ENCODE measurements at regions not wholly inside any gene's neighbourhood (a gene's known extent, or its start where the extent isn't known, plus 50 kb on each side); places are given as distances from the start of the nearest gene placed in this dataset.

DNA sequence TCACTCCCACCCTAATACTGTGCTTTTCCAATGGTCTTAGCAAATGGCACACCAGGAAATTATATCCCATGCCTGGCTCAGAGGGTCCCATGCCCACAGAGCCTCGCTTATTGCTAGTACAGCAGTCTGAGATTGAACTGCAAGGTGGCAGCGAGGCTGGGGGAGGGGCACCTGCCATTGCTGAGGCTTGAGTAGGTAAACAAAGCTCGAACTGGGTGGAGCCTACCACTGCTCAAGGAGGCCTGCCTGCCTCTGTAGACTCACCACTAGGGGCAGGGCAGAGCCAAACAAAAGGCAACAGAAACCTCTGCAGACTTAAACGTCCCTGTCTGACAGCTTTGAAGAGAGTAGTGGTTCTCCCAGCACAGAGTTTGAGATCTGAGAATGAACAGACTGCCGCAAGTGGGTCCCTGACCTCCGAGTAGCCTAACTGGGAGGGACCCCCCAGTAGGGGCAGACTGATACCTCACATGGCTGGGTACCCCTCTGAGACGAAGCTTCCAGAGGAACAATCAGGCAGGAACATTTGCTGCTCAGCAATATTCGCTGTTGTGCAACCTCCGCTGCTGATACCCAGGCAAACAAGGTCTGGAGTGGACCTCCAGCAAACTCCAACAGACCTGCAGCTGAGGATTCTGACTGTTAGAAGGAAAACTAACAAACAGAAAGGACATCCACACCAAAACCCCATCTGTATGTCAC lies 150.7 kb upstream of the FOXA2 start:
- DNase-seq = peak in 1 of 56 donors; percentile 3

DNA sequence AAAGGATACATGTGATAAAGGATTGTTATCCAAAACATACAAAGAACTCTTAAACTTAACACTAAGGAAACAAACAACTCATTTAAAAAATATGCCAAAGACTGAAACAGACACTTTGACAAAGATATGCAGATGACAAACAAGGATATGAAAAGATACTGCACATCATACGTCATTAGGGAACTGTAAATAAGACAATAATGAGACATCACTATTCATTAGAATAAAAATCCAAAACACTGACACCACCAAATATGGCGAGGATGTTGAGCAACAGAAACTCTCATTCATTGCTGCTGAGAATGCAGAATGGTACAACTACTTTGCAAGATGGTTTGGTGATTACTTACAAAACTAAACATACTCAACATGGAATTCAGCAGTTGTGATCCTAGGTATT lies 156.5 kb upstream of the FOXA2 start:
- DNase-seq = no peak

DNA sequence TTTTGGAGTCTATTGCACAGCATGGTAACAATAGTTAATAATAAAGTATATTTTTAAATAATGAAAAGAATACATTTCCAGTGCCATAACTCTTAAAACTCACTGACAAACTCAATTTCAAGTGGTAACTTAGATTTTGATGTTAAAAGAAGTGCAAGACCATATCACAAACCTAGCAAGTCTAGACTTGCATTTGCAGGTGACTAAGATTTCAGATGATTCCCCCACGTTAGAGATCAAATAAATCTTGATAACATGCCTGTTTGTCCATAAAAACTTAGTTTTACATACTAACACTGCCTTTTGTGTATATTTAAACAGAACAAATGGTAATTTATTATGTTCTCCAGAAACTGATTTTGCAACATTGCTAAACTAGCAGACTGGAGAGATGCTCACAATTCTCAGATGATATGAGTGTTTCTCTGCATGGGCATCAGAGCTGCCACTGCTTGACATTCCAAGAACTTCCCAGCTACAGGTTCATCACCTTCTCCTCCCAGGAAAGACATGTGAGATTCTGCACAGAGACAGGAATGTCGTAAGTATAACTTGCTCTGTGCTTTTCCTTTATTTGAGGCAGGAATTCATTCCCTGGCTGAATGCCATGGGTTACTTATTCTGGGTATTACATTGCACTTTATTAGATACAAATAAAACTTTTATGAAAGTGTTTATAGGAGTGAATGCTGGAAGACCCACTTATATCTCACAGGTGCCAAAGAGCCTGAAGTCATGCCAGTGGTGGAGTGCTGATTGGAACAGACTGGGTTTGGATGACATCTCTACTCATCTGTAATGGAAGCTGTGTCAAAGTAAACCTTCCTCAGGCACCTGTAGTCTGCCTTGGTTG lies 160.2 kb upstream of the FOXA2 start:
- no peak for DNase-seq

DNA sequence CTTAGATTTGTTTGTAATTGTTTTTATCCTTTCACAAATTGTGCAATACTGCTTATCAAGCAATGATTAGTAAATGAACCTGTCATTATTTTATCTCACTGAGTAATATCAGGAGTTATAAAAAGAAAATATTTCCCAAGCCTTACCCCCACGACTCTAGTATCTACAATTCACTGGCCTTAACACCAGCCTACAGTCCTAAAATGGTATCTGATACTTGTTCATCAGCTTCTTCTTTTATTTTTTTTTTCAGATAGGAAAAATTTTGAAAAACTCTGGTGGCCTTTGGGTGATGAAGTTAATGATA lies 160.8 kb upstream of the FOXA2 start:
- DNase-seq = no peak

DNA sequence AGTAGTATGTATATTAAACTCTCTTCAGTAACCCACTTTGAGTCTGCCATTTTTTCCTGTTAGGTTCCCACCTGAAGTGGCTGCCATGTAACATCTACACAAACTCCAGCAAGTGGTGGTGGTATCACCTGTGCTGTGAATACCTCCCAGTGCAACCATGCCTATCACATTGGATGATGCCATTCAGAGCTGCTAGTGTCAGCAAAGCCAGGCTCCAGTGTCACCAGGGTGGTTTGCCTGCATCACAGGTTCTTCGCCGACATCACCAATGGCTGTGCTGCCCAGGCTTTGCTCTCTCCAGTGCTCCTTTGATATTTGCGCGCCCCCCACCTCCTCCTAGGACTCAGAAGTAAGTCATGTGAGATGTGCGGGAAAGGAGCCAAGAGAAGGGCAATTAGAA lies 162.6 kb upstream of the FOXA2 start:
- no peak for DNase-seq

DNA sequence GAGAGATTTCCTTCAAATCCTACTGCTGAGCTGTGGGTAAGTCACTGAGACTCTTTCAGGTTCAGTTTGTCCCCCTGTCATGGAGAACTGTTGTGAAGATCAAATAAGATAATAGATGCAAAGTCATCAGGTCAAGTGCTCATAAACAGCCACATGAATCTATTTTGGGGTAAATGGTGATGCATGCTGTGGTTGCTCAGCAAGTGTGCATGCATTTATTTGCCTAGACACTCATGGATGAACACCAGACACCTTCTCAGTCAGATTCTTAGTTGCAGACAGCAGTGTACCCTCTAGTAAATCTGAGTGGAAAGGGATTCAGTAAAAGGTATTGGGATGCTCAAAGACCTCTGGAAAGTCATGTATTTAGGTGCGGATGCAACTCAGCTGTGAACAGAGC lies 168.0 kb upstream of the FOXA2 start:
- DNase-seq = no peak

DNA sequence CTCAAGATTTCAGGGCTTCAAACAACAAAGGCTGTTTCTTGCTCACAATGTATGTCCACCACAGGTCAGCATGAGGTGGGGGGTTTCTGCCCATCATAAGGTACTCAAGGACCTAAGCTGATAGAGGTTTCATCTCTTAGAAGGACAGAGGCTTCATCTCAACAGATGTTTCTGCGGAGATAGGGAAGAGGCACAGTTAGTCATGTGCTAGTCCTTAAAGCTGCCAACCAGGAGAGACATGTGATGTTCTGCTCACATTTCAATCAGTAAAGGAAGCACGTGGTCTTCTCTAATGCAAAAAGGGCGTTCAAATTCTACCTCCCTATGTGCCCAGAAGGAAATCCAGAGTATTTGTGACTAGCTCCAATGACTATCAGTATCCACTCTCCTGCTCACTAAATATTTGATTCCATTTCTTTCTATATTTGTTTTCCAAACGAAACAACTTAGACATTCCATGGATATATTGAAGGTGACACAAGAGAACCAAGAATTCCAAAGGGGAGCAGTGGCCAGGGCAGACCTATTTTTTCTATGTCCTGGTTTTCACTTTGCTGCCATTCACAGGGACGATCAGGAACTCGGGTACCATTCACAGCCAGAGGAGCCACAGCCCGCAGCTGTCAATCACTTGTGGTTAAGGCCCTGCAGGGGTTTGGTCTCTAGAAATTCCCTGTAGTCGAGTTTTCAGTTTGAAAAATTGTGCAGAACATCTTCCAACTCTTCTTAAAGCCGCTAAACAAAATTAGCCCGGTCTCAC lies 173.2 kb upstream of the FOXA2 start:
- DNase-seq = no peak

DNA sequence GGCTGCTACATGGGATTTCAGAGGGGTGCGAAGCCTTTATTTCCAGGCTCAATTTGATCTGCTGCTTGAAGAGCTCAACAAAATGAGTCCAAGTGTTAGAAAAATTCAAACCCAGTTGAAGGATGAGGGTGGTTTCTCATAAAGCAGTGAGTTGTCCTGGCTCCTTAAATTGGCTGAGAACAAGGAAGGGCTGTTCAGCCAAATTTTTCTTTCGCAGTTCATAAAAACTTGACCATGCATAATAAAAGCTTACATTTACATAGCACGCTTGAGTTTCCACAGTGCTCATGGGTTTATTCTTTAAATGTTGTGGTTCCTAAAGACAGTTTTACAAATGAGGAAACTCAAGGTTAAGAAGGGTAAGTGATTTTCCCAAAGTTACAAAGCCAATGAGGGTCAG lies 174.4 kb upstream of the FOXA2 start:
- DNase-seq = no peak

DNA sequence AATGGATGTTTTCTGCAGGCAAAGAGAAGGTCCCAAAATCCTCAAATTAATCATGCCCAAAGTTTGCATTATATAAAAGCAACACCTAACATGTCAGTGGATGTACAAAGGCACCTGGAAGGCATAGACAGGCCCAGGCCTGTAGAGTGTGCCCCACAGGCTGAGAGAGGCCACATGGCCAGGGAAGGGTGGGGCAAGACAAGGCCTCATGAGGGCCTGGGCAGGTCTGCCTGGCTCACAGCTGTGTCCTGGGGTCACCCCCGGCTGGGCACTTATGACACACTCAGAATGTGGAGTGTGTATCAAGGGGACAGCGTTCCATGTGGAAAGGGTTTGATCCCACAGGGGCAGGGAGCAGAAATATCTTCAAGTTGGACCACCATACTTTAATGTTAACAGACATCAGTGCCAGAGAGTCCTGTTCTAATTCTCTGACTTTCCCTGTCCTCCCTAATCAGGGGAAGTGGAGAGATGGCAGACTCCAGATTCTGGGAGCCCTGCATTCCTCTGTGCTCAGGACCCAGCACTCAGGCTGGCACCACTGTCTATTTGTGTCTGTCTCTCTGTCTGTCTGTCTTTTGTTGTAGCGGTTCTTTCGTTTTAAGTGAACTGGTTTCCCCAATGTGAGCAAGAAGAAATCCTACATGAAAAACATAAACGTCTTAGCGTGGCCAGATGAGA lies 178.3 kb upstream of the FOXA2 start:
- no peak for DNase-seq

DNA sequence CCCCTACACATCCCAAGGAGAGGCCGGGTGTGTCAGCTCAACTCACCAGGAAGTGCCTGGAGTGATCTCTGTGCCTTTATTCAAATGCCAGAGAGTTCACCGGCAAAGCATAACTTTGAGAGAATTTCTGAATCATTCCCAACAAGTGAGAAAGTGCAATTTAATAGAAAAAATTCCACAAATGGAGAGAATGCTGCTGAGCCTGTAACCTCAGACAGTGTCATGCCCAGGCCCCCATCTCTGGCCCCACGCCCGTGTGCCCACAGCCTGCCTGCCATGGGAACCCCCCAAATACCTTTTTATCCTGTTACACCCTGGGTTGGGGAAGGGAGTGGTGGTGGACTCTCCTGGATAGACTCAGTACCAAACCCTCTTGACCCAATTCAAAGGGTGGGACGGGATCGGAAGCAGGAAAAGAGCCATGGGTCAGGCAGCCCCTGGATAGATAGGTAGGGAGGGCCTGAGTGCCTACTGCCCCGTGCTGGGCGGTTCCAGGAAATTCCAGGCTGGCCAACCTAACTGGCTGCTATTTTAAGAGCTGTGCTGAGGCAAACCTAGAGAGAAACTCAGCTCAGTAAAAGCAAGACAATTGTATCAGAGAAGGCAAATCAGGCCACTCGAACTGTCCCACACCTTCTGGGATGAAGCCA lies 179.0 kb upstream of the FOXA2 start:
- no peak for DNase-seq

DNA sequence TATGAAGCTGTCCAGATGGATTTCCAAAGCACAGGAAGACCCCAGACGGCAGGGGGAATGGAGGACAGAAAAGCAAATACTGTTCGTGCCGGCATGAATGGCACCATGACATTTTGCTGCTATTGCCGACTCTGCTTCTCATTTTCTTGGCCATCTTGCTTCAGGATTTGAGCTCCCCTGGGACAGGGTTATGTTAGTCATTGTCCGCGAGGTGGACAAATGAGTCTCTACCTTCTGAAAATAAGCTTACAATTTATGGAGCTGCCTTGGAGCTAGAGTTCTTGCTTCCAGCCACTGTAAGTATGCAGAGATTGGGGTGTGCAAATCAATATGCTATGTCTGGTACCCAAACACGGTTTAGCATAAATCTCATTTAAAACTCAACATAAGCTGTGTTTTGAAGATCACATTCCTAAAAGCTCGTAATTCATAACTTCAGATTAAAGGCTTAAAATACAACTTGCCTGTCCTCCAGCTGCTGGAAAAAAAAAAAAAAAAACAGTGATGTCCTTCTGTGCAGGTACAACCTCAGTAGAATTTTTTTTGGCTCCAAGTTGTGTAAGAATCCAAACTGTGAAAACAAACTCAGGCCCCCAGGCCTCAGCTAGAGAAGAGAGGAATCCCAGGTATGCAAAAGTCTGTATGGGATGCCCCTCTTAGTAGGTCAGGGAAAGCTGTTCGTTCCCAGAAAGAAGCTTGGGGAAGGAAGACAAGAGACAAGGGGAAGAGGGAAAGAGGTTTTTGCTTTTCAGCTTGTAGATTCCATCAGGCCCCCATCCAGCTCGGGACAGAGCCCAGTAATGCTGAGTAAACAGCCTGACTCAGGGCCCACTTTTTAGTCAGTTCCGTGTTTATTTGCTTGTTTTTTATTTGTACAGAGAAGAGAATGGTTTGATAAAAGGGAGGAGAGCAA lies 184.2 kb upstream of the FOXA2 start:
- no peak for DNase-seq

DNA sequence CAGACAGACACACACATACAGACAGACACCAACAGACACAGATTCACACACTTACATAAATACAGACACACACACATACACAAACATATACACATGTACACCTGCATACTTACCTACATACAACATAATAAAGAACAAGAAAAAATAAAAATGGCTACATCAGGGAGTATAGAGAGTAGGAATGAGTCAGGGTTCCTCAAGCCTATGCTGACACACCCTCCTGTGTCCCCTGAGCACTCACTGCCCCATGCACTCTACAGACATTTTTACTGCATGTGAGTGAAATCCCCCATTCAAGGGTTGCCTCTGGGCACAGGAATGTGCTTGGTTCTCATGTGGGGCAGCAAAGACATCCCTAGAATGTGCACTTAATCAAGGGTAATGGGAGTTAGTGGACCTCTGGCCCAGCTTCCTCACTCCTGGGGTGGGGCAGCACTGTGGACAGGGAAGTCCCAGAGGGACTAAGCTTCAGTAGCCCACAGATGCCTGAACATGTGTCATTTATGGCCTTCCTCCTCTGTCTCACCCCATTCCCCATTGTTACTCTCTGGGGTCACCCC lies 185.9 kb upstream of the FOXA2 start:
- DNase-seq = no peak

DNA sequence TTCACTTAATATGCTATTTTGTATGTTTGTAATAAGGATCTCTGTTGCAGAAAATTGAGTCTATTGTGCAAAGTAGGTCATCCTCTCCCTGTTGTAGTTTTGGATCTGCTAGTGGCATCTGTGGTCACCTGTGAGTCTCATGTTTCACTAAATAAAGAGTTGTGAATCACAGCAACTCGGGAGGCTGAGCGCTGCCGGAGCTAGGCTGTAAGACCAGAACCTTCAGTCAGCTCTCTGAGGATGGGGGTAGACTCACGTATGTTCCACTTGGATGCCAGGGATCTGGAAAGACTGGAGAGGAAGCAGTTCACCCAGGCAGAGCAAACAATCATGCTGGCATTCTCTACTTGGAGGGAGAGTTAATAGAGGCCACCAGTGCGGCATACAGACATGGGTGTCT lies 187.3 kb upstream of the FOXA2 start:
- no peak for DNase-seq

DNA sequence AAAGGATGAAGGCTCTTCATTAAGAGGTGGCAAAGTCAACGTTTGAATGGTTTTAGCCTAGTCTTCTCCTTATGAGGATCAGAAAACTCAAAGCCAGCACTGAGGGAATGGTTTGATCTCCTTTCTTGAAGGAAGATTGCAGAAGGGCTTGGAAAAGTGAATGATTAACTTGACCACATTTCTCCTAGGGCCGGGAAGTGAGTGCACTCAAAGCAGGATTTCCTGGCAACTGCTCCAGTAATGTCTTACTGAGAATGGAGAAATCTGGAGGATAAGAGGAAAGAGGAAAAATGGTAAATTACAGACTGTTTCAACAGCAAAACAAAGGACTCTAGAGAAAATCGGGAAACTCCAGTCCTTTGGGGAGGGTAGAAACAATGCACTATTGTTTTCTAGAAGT lies 189.0 kb upstream of the FOXA2 start:
- no peak for DNase-seq

DNA sequence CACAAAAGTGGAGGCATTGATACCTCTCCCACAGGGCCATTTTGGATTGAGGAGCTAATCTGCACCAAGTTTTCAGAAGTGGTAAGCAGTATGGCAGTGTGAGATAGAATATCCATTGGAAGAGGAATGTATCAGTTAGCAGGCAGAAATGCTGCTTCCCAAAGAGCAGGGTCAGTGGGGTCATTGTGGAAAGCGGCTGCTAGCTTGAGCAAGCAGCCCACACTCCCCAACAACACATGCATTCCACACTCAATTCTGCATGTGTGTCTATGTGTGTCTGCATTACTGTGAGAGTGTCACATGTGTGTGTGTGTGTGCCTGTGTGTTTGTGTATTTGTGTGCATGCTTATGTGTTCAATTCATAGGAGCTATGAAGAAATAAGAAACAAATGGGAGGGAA lies 190.9 kb upstream of the FOXA2 start:
- DNase-seq = no peak

DNA sequence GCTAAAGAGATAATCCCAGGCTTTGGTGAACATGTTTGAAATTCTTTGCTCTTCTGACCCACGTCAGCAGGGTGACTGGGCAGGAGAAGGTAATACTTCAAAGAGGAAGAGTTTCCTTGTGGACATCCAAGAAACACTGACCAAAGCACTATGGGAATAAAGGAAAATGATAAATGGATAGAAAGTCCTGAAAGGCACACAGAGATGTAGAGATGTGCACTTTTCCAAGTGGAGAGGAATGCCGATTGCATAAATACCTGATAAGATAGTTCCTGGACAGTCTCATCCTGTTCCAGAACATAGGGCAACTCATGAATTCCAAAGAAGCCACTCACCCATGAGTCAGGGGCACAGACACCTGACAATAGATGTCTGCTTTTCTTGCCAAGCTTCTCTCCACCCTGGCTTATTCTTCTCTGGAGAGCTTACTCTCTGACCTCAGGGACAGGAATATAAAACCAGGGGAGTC lies 191.3 kb upstream of the FOXA2 start:
- DNase-seq = no peak

DNA sequence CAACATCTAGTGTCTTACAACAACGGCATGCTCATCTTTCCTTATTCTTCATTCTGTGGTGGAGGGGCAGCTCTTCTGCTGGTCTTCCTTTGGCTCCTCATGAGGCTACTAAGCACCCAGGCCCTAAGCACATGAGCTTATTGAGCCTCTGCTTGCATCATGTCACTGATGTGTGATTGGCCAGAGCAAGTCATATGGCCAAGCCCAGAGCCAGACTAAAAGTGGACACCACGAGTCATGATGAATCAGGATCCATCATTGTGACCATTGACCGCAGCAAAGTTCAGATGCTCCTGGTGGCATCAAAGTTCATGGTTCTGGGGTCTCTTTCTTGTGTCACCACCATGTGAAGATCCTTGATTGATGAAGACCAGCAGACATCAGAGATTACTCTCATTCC lies 192.0 kb upstream of the FOXA2 start:
- DNase-seq = no peak

DNA sequence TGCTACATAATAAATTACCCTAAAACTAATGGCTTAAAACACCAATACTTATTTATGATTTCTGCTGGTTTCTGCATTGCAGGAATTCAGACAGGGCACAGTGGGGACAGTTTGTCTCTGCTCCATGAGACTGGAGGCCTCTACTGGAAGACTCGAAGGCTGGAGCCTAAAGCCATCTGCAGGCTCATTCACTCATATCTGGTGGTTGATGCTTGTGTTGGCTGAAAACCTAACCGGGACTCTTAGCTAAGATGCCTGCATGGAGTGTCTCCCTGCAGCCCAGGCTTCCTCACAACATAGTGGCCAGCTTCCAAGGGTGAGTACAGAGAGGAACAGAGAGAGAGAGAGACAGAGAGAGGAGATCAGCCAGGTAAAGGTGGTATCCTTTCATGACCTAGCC lies 195.5 kb upstream of the FOXA2 start:
- no peak for DNase-seq

DNA sequence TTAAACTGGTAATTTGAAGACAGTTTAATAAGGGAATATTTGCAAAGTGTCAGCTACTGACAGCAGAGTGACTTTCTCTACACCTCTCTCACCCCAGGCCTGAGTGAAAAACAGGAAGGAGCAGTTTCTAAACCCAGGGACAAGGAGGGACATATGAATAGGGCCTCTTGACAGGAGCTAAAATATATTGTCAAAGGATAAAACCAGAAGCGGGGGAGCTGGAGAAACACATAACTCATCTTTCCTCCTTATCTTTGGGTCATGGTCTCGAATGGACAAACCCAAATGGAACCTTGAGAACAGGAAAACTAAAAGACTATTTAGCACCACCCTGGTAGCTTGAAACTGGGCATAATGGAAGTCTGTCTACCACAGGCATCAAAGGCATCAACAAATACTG lies 197.5 kb upstream of the FOXA2 start:
- DNase-seq = no peak

DNA sequence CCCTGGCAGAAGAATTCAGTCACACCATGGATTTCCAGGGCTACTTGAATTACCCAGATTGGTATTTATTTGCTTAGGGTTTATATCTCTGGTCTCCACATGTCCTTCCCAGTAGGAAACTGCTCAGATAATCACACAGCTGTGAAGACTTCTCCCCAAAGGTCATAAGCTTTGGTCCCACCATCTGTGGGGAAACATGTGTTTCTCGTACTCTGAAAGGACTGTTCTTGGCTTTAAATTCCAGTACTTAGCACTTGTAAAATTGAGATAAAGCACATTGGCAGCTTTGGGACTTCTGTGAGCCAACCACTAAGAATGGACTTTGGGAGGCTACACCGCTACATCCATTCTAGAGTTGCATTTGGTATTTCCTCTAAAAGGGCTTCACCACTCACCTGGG lies 205.3 kb upstream of the FOXA2 start:
- no peak for DNase-seq
